GM18499 (cell line): ENCODE measurements at regions not wholly inside any gene's neighbourhood (a gene's known extent, or its start where the extent isn't known, plus 50 kb on each side); places are given as distances from the start of the nearest gene placed in this dataset.
"Not testable (repeated sequence)": the region's sequence is repeated elsewhere in the genome, so short reads cannot be mapped to it uniquely, and the experiment has no call there.

Source experiments
- ATAC-seq: cut with Tn5 transposase; IDR thresholded peaks from one replicate; pipeline ENCODE4 v1.9.1; 2021; ENCODE audit warnings: moderate number of reproducible peaks; ENCODE audit not compliant: insufficient read depth, unreplicated experiment

GRCh38 chr13:81089371-81090157 lies 748.6 kb upstream of the SPRY2 start:
- ATAC-seq, result no peak

- no peak for ATAC-seq
Measured at GRCh38 chr13:81080911-81081454, 740.1 kb upstream of the SPRY2 start.

GRCh38 chr13:81078048-81078447 lies 737.1 kb upstream of the SPRY2 start:
- ATAC-seq, result no peak

GRCh38 chr13:81069822-81070221 lies 728.9 kb upstream of the SPRY2 start:
- ATAC-seq, result not testable (repeated sequence)

GRCh38 chr13:81058916-81059290 lies 718.0 kb upstream of the SPRY2 start:
- ATAC-seq, result no peak

- no peak for ATAC-seq
Measured at GRCh38 chr13:81058211-81058915, 717.4 kb upstream of the SPRY2 start.

GRCh38 chr13:81051873-81052272 lies 710.9 kb upstream of the SPRY2 start:
- ATAC-seq, result no peak

GRCh38 chr13:81048026-81048461 lies 707.1 kb upstream of the SPRY2 start:
- no peak for ATAC-seq

- no peak for ATAC-seq
Measured at GRCh38 chr13:81041761-81042160, 700.8 kb upstream of the SPRY2 start.

- ATAC-seq, result no peak
Measured at GRCh38 chr13:81031996-81032395, 691.1 kb upstream of the SPRY2 start.

GRCh38 chr13:81025091-81025490 lies 684.2 kb upstream of the SPRY2 start:
- ATAC-seq, result no peak

- no peak for ATAC-seq
Measured at GRCh38 chr13:81021284-81021840, 680.4 kb upstream of the SPRY2 start.

GRCh38 chr13:81020010-81020409 lies 679.1 kb upstream of the SPRY2 start:
- ATAC-seq, result no peak

- no peak for ATAC-seq
Measured at GRCh38 chr13:81018936-81019335, 678.0 kb upstream of the SPRY2 start.

GRCh38 chr13:81017513-81018152 lies 676.7 kb upstream of the SPRY2 start:
- no peak for ATAC-seq

GRCh38 chr13:81012031-81012430 lies 671.1 kb upstream of the SPRY2 start:
- no peak for ATAC-seq

GRCh38 chr13:81001828-81002385 lies 661.0 kb upstream of the SPRY2 start:
- no peak for ATAC-seq

- not testable (repeated sequence) for ATAC-seq
Measured at GRCh38 chr13:80998603-80999002, 657.7 kb upstream of the SPRY2 start.

- no peak for ATAC-seq
Measured at GRCh38 chr13:80989747-80990146, 648.8 kb upstream of the SPRY2 start.

- ATAC-seq, result no peak
Measured at GRCh38 chr13:80989241-80989640, 648.3 kb upstream of the SPRY2 start.
